HepG2 (cell line): ENCODE measurements at regions not wholly inside any gene's neighbourhood (a gene's known extent, or its start where the extent isn't known, plus 50 kb on each side); places are given as distances from the start of the nearest gene placed in this dataset.

Experiments
- ATAC-seq: fragments of 200-7000 bp; cut with Tn5 transposase; 3 replicates; pipeline ENCODE4 v1.9.1; 2020; ENCODE audit warnings: mild to moderate bottlenecking, moderate library complexity
- BruUV-seq: library from RNA; stranded (reverse); fragments of 400-500 nt; replicated peaks from 2 replicates; lab custom pipeline; 2021; lab: Mats Ljungman, UMichigan
- CTCF ChIA-PET: fragments of 300-600 bp; formaldehyde crosslinking; extraction: SDS; loops from one replicate; lab custom pipeline; 2021; ENCODE audit warnings: low total read pairs, inconsistent platforms, low intra/inter-chr PET ratio; lab: Yijun Ruan, JAX
- POLR2A ChIA-PET: fragments of 350-600 bp; sonication (Branson Sonifier 250); formaldehyde crosslinking; loops from one replicate; lab custom pipeline; 2020; ENCODE audit warnings: antibody characterized with exemption, inconsistent platforms; lab: Yijun Ruan, JAX
- DNase-seq: peaks from one replicate; pipeline ENCODE4 v3.0.0-alpha.2; 2015; ENCODE audit warnings: low spot score
- FAIRE-seq: peaks from 3 replicates; lab custom pipeline; 2011; peaks lifted over from hg19 to GRCh38; lab: Jason Lieb, UNC
- H2AFZ ChIP-seq: one replicate; pipeline ENCODE4 v1.6.1; 2011; ENCODE audit warnings: low read length, inconsistent platforms
- H3K27ac ChIP-seq: fragments of 300-600 bp; 3 replicates; pipeline ENCODE4 v1.8.0; 2011; ENCODE audit warnings: mixed run types, mild to moderate bottlenecking, mixed read lengths, low read length, inconsistent platforms; ENCODE audit not compliant: insufficient read depth; ENCODE audit errors: extremely low read length
- H3K27me3 ChIP-seq, 2 experiments: fragments of 200-600 bp in 1 of 2; 2 replicates in 1 of 2; 3 replicates in 1 of 2; pipeline versions ENCODE4 v1.6.0 to v1.8.0; 2011; ENCODE audit warnings: low read length in 2 of 2, mild to moderate bottlenecking in 2 of 2, moderate library complexity in 2 of 2, inconsistent platforms in 1 of 2; ENCODE audit not compliant: insufficient read depth in 2 of 2, control insufficient read depth in 1 of 2
- H3K36me3 ChIP-seq, 2 experiments: fragments of 200-600 bp in 1 of 2; replicated peaks in 1 of 2; 2 replicates in 1 of 2; 3 replicates in 1 of 2; pipeline versions ENCODE4 v1.5.1 to v1.8.0; 2011; ENCODE audit warnings: low read length in 2 of 2, inconsistent platforms in 1 of 2; ENCODE audit not compliant: insufficient read depth in 2 of 2, control insufficient read depth in 1 of 2
- H3K4me1 ChIP-seq: 2 replicates; pipeline ENCODE4 v1.5.1; 2012; ENCODE audit warnings: low read length, inconsistent platforms; ENCODE audit not compliant: insufficient read depth
- H3K4me2 ChIP-seq: 2 replicates; pipeline ENCODE4 v1.6.0; 2011; ENCODE audit warnings: low read depth, low read length, inconsistent platforms
- H3K4me3 ChIP-seq, 3 experiments: fragments of 200-600 bp in 1 of 3; sonication (generic), shearing (Covaris generic) in 1 of 3; replicated peaks in 1 of 3; 2 replicates each; pipeline ENCODE4 v1.5.1; 2011 to 2016; ENCODE audit warnings: low read length in 3 of 3, inconsistent platforms in 2 of 3, low read depth in 2 of 3, mild to moderate bottlenecking in 2 of 3, control low read depth in 1 of 3, mixed read lengths in 1 of 3; ENCODE audit not compliant: insufficient read depth in 1 of 3
- H3K79me2 ChIP-seq: one replicate; pipeline ENCODE4 v1.6.1; 2011; ENCODE audit warnings: low read length, inconsistent platforms; ENCODE audit not compliant: insufficient read depth
- H3K9ac ChIP-seq: 2 replicates; pipeline ENCODE4 v1.6.0; 2011; ENCODE audit warnings: mild to moderate bottlenecking, low read depth, low read length, inconsistent platforms; ENCODE audit not compliant: insufficient read depth
- H3K9me3 ChIP-seq: 2 replicates; pipeline ENCODE4 v1.5.1; 2012; ENCODE audit warnings: mild to moderate bottlenecking, low read length
- H4K20me1 ChIP-seq: 2 replicates; pipeline ENCODE4 v1.6.0; 2011; ENCODE audit warnings: inconsistent platforms, mild to moderate bottlenecking, low read length, moderate library complexity; ENCODE audit not compliant: insufficient read depth
- ASH2L ChIP-seq: fragments of 300-600, 200-600 bp; sonication (generic); IDR thresholded peaks from 2 replicates; pipeline ENCODE4 v1.7.0; 2017; ENCODE audit warnings: low read depth, mild to moderate bottlenecking, moderate library complexity, mixed read lengths, low read length; ENCODE audit not compliant: insufficient read length
- CENPT ChIP-seq: sonication (generic); formaldehyde crosslinking; IDR thresholded peaks from 2 replicates; pipeline ENCODE4 v1.8.0; 2022; ENCODE audit warnings: low read depth, mild to moderate bottlenecking, moderate library complexity, missing genetic modification reagents
- ELF3 ChIP-seq: IDR thresholded peaks from 2 replicates; pipeline ENCODE4 v1.6.1; 2016; ENCODE audit warnings: missing genetic modification reagents, missing compliant biosample characterization
- FUBP1 ChIP-seq: sonication (generic); formaldehyde crosslinking; IDR thresholded peaks from 2 replicates; pipeline ENCODE4 v1.5.1; 2020; ENCODE audit warnings: missing genetic modification reagents, mild to moderate bottlenecking, borderline replicate concordance
- KLF13 ChIP-seq: sonication (generic); formaldehyde crosslinking; IDR thresholded peaks from 2 replicates; pipeline ENCODE4 v1.4.0; 2020; ENCODE audit warnings: mild to moderate bottlenecking, missing genetic modification reagents
- SALL1 ChIP-seq: sonication (generic); formaldehyde crosslinking; IDR thresholded peaks from 2 replicates; pipeline ENCODE4 v1.8.0; 2022; ENCODE audit warnings: mild to moderate bottlenecking, missing genetic modification reagents
- SRSF9 ChIP-seq: fragments of 200-400 bp; formaldehyde crosslinking; IDR thresholded peaks from 2 replicates; pipeline ENCODE4 v1.6.1; 2018; ENCODE audit warnings: borderline replicate concordance, mild to moderate bottlenecking, low read depth, low read length; ENCODE audit not compliant: insufficient read depth, poor library complexity, severe bottlenecking
- TCF12 ChIP-seq, 2 experiments: fragments of 450-650 bp in 1 of 2; sonication (generic) in 1 of 2; formaldehyde crosslinking in 1 of 2; IDR thresholded peaks; 2 replicates each; pipeline versions ENCODE4 v1.6.1 to v1.8.0; 2017 to 2022; ENCODE audit warnings: antibody characterized with exemption in 1 of 2, mild to moderate bottlenecking in 1 of 2, missing genetic modification reagents in 1 of 2, moderate library complexity in 1 of 2
- TCF7 ChIP-seq: sonication (generic); IDR thresholded peaks from 2 replicates; pipeline ENCODE4 v1.6.1; 2016; ENCODE audit warnings: antibody characterized with exemption, low read depth
- ZBTB21 ChIP-seq: sonication (generic); formaldehyde crosslinking; IDR thresholded peaks from 2 replicates; pipeline ENCODE4 v1.4.0; 2020; ENCODE audit warnings: missing genetic modification reagents
- ZNF318 ChIP-seq: sonication (generic); formaldehyde crosslinking; IDR thresholded peaks from 2 replicates; pipeline ENCODE4 v1.4.0; 2020; ENCODE audit warnings: mild to moderate bottlenecking, missing genetic modification reagents
- ZNF530 ChIP-seq: sonication (generic); formaldehyde crosslinking; IDR thresholded peaks from 2 replicates; pipeline ENCODE4 v1.5.0; 2020; ENCODE audit warnings: low read depth, mild to moderate bottlenecking, missing genetic modification reagents
- ZNF549 ChIP-seq: sonication (generic); formaldehyde crosslinking; IDR thresholded peaks from 2 replicates; pipeline ENCODE4 v1.5.0; 2020; ENCODE audit warnings: missing genetic modification reagents
- ZZZ3 ChIP-seq: sonication (generic); formaldehyde crosslinking; IDR thresholded peaks from 2 replicates; pipeline ENCODE4 v1.4.0; 2020; ENCODE audit warnings: missing genetic modification reagents, mild to moderate bottlenecking, borderline replicate concordance
- WGBS: methylation state at CpG from one replicate; pipeline ENCODE4 v1.1.6; 2017; ENCODE audit warnings: low lambda C conversion rate; 5-methylcytosine and 5-hydroxymethylcytosine counted together
- in situ Hi-C: cut with HindIII; loops from 2 replicates; pipeline ENCODE4 v1.10.0; 2017; ENCODE audit warnings: low pct_unique_long_range_greater_than_20kb; ENCODE audit not compliant: extremely low pct_ligation_motif_present
- intact Hi-C: fragments of 100-400 bp; cut with micrococcal nuclease; formaldehyde crosslinking; loops from one replicate; pipeline ENCODE4 v1.10.0; 2022; ENCODE audit not compliant: unreplicated experiment

- Histone ChIP-seq H3K9me3 (no peaks in the 10 kb centered on the region), H3K4me2 (no peak overlapping the region), H3K27me3 (no peaks in the 10 kb centered on the region), H2AFZ (no peak overlapping the region), H3K9ac (no peak overlapping the region), H3K27ac (no peak overlapping the region), H3K79me2 (no peaks in the 10 kb centered on the region), H3K4me1 (no peaks in the 10 kb centered on the region), H3K36me3 (no peaks in the 10 kb centered on the region), H3K4me3 (no peak overlapping the region), H4K20me1 (no peaks in the 10 kb centered on the region)
- ChIA-PET POLR2A (no interaction called here), CTCF (no interaction called here)
- in situ Hi-C loops (no loop called here), intact Hi-C loops (no loop called here)
- no TSS peak for BruUV-seq
- ATAC-seq (no peak), FAIRE-seq (no peak), DNase-seq (no peak)
- 0% methylated on average over 4 of the region's 4 CpGs for WGBS
- TF ChIP-seq ZNF530 (CRISPR knock-in tag) (no peak), SRSF9 (no peak), SALL1 (CRISPR knock-in tag) (no peak), KLF13 (CRISPR knock-in tag) (no peak), ZZZ3 (CRISPR knock-in tag) (no peak), ZNF549 (CRISPR knock-in tag) (no peak), TCF12 (IDR thresholded peaks at IDR 0.05) (no peak), TCF12 (CRISPR knock-in tag; IDR thresholded peaks at IDR 0.05) (no peak), CENPT (no peak), ASH2L (no peak), ZBTB21 (CRISPR knock-in tag) (no peak), ELF3 (CRISPR knock-in tag) (no peak), FUBP1 (CRISPR knock-in tag) (no peak), ZNF318 (CRISPR knock-in tag) (no peak), TCF7 (no peak)
Measured at GRCh38 chr7:86214734-86215133, 429.0 kb upstream of the GRM3 start.
